COR-L47 (cell line): ENCODE measurements at regions not wholly inside any gene's neighbourhood (a gene's known extent, or its start where the extent isn't known, plus 50 kb on each side); places are given as distances from the start of the nearest gene placed in this dataset.
A peak's percentile ranks its signal among the peaks of the same experiment; 100 is the strongest.

Experiments used
- DNase-seq: peaks from one replicate; lab custom pipeline; 2025; lab: John Stamatoyannopoulos, UW

DNA sequence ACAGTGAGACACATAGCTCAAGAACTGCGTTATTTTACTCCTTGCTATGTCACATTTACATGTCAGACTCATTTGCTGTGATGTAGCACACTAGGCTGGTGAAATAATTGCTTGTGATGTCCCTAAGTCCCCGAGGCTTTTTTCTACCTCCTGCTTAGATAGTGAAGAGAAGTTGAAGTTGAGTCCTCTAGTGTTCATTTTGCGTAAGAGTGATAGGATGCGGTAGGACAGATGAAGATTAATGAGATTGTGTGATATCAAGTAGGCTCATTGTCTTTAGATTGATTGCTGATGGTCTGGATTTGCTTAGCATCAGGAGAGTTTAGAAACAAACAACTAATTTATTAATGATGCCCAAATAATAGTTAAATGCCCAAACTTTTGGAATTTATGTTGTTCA is 173.6 kb upstream of the NUDT6 start:
- DNase-seq, result no peak

DNA sequence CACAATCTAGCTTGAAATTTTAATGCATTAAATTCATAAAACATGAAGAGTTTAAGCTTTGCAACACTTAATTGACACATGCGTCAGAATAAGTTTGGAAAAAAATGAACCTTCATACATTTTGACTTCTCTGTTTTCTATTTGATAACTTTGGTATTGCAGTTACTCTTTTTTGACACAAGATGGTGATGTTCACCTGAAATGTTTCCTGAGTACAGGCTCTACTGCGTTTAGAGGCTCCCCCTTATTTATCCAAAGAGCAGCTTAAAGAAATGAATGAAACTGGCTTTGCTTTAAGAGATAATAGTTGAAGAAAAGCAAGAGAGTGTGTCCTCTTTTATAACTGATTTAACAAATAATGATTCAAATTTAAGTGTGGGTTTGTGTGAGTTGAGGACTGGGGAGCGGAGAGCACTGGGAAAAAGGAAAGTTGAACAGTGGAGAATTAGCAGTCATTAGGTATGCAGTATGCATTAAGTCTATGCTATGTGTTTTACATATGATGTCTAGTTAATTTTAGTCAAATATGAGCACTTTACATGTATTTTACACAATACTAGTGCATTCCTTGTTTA is 180.6 kb upstream of the NUDT6 start:
- peak; percentile 24 for DNase-seq

GRCh38 chr4:123104310-123105025 is 182.1 kb upstream of the NUDT6 start:
- no peak for DNase-seq

GRCh38 chr4:123105026-123105420 is 182.6 kb upstream of the NUDT6 start:
- DNase-seq, result no peak

DNA sequence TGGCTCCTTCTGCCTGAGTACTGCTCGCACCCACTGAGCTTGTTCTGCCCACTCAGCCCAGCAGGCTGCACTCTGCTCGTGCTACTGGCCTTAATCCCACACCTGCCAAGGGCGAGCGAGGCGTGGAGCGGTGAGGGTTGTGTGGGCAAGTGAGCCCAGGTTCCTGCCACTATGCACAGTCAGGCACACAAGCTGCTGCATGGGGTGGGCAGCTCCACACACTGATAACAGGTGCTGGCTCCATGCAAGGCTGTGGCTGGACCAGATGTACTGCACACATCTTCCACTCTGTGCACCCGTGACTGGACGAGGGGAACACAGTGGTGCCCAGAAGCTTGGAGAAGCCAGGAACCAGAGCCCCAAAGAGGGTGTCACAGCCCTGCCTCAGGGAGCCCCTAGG is 184.3 kb upstream of the NUDT6 start:
- no peak for DNase-seq

DNA sequence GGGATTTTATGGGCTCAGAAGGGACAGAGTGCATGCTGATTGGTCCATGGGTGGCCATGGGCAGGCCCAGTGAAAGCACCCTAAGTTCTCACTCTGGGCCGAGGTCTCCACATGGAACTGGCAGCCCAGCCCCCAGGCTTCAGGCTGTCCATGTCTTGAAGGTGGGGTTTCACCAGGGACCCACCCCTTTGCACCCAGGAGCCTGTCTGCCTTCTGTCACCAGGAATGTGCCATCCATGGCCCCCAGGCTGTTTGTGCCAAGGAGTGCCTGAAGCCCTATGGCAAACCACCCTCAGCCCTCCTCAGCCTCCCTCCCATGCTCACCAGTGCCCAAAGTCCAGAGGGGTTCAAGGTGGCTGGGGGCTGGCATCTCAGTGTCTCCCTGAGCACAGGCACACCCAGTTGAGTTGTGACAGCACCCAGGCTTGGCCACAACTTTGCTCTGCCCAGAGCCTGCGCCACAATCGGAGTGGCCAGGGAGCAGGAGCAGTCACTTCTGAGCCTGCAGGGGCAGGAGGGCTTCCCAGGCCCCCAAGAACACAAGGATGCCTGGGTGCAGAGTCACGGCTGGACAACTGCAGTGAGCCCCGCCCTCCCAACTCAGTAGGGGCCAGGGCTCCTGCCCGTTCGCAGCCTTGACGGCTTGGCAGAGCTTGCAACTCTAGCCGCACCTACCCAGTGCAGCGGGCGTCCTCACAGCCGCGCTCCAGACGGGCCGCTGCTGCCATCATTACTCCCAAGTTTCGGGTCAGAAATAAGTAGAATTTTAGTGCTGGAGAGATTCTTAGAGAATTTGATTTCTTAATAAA is 185.3 kb upstream of the NUDT6 start:
- DNase-seq, result no peak

DNA sequence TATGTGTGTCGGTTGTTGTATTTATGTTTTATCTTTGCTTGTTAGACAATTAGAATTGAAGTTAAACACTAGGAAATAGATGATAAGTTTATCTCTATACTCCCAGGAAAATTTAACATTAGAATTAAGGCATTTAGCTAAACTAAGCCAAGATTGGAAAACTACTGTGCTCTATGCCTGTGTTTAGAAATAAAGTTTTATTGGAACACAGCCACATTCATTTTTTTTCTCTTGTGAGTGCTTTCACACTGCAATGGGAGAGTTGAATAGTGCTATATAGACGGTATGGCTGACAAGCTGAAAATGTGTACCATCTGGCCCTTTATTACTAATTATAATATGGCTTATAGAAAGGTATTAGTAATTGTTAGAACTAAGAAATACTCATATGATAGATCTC is 186.7 kb upstream of the NUDT6 start:
- DNase-seq, result no peak

- no peak for DNase-seq
These were observed 187.8 kb upstream of the NUDT6 start for GRCh38 chr4:123110147-123110546.

GRCh38 chr4:123110685-123111084 is 188.3 kb upstream of the NUDT6 start:
- no peak for DNase-seq

- DNase-seq, result no peak
These were observed 190.8 kb upstream of the NUDT6 start for GRCh38 chr4:123113155-123113554.

GRCh38 chr4:123114084-123114914 is 191.9 kb upstream of the NUDT6 start:
- DNase-seq, result no peak

GRCh38 chr4:123114915-123115756 is 192.7 kb upstream of the NUDT6 start:
- no peak for DNase-seq

DNA sequence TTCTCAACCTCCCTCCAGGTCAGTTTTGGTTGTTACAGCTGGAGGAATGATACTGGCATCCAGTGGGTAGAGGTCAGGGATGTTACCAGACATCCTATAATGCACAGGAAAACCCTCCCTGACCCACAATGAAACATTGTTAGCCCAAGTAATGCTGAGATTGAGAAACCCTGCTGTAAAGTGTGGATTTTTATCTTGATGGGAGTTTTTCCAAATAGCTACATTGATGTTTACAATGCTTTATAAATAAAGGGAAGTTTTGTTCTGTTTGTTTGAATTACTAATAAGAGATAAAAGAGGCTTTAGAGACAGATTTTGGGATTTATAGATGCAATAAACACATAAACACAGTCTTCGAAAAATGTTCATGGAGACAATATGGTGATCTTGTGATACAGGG is 194.0 kb upstream of the NUDT6 start:
- DNase-seq, result no peak

- no peak for DNase-seq
These were observed 198.1 kb upstream of the NUDT6 start for GRCh38 chr4:123120473-123120872.

DNA sequence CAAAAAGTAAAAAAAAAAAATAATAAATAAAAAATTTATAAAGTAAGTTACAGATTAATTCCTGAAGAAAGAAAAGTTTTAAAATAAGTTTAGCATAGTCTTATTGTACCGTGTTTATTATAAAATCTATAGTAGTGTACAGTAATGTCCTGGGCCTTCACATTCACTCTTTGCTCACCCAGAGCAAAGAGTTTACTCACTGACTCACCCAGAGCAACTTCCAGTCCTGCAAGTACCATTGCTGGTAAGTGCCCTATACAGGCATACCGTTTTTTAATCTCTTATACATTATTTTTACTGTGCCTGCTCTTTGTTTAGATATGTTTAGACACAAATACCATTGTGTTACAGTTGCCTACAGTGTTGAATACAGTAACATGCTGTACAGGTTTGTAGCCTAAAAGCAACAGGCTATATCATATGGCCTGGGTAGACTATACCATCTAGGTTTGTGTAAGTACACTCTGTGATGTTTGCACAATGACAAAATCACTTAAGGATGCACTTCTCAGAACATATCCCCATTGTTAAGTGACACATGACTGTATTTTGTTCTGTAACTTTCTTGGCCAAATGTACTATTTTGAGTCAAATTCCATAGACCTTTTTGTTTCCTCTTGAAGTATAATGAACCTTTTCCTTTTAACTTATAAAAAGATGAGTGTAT is 199.0 kb upstream of the NUDT6 start:
- no peak for DNase-seq

DNA sequence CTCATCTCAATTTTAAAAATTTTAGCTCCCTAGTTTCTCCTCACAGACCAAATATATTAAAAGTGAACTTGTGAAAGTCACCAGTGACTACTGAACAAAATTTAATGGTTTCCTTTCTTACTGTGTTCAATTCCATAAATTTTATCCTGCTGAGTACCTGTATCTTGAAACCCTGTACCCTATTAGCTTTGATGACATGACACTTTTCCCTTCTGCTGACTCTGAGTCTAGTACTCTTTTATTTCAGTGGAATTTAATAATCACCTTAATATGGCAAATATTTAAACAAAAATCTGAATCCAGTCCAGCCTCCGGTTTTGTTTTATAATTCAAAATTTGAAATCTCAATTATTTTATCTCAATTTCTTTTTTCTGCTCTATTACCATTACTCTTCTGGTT is 203.1 kb upstream of the NUDT6 start:
- DNase-seq, result no peak

DNA sequence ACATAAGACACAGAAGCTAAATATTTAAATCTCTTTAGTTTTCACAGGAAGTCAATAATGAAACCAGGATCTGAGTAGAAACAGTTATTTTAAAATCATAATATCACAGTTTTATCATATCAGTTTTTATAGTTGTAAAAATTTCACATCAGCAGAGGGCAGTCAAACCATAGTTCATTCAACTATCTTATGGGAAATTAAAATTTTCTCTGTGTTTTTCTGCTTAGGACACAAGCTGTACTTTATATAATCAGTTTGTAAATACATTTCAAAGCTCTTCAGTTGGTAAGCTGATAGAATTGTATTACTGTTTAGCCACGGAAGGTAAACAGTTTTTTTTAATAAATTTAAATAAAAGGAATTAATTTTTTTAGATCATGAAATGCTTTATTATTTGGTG is 204.8 kb upstream of the NUDT6 start:
- DNase-seq, result no peak

DNA sequence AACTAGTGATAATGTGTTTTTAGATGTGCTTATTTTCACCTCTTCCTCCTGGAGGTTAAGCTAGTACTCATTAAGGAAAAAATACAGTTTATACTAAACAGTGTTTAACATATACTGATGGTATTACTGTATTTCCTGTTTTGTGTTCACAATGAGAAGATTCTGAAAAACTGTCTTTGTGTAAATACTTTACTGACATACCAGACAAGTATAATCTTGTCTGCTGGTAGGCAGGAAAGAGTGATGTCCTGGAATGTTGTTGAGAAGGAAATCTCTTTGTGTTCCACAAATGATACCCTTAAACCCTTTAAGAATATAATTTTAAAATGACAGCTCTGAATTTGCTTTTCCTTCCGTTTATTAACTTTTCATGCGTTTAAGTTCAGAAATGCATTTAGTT is 205.5 kb upstream of the NUDT6 start:
- DNase-seq, result no peak

GRCh38 chr4:123133397-123134050 is 211.1 kb upstream of the NUDT6 start:
- no peak for DNase-seq

GRCh38 chr4:123144616-123145015 is 222.2 kb upstream of the NUDT6 start:
- no peak for DNase-seq
